Ovary (tissue), 7 donors: ENCODE measurements at regions not wholly inside any gene's neighbourhood (a gene's known extent, or its start where the extent isn't known, plus 50 kb on each side); places are given as distances from the start of the nearest gene placed in this dataset.
"Not testable (repeated sequence)": the region's sequence is repeated elsewhere in the genome, so short reads cannot be mapped to it uniquely, and the experiment has no call there.

Source experiments
- DNase-seq, 5 donors: peaks; one replicate each; pipeline ENCODE4 v3.0.0-alpha.2; 2019 to 2020
- H3K27ac ChIP-seq, 2 donors: fragments of 200-600 bp; one replicate each; pipeline versions ENCODE4 v1.5.1 to v1.8.0; 2019 to 2022
- H3K27me3 ChIP-seq: fragments of 200-600 bp; one replicate; pipeline ENCODE4 v1.8.0; 2022
- H3K36me3 ChIP-seq: fragments of 200-600 bp; sonication (generic); one replicate; pipeline ENCODE4 v1.5.1; 2019
- H3K4me1 ChIP-seq: one replicate; pipeline ENCODE4 v1.8.1; 2013; ENCODE audit warnings: mild to moderate bottlenecking, moderate library complexity; ENCODE audit not compliant: insufficient read depth
- H3K4me3 ChIP-seq: fragments of 200-600 bp; sonication (generic); one replicate; pipeline ENCODE4 v1.5.1; 2017
- H3K9me3 ChIP-seq, 2 donors: fragments of 200-600 bp in 1 of 2; sonication (generic) in 1 of 2; one replicate each; pipeline versions ENCODE4 v1.5.1 to v1.8.1; 2013 to 2019; ENCODE audit warnings: mild to moderate bottlenecking in 1 of 2, moderate library complexity in 1 of 2
- WGBS, 3 donors: extraction: QIAGEN DNeasy Blood & Tissue Kit in 1 of 3; methylation state at CpG; one replicate each; pipeline versions ENCODE4 v1.1.5 to v1.1.7; 2013 to 2017; 5-methylcytosine and 5-hydroxymethylcytosine counted together
- intact Hi-C, 4 donors: fragments of 100-400 bp; cut with DNase I; formaldehyde crosslinking; loops; one replicate each; pipeline versions ENCODE4 v1.11.0 to v1.15.1; 2022 to 2023
- donor health status: DM: no; HTN: no; CAD: no; lungs with moderate emphysema.
- donor health status: DM: no; HTN: no; CAD: no.
- donor health status: Bipolar disorder and iron deficiency.
- donor health status: DM: no; HTN: no; CAD: no.
- donor health status: DM: yes; HTN: yes; CAD: no.

GRCh38 chr2:89208144-89208932 is 516.9 kb downstream of the RPIA start:
- DNase-seq, H3K27me3 ChIP-seq, intact Hi-C loops, H3K36me3 ChIP-seq, H3K9me3 ChIP-seq, H3K4me1 ChIP-seq, H3K4me3 ChIP-seq, H3K27ac ChIP-seq: not testable (repeated sequence)
- 64 to 70% (median 70%) methylated on average over 9 of the region's 9 CpGs for WGBS, 3 donors

- DNase-seq, H3K27me3 ChIP-seq, H3K4me1 ChIP-seq, H3K36me3 ChIP-seq, H3K27ac ChIP-seq, intact Hi-C loops, H3K9me3 ChIP-seq, H3K4me3 ChIP-seq: not testable (repeated sequence)
- WGBS, 3 donors = 3 to 100% (median 4%) methylated on average over 1 to 3 of the region's 3 CpGs
Observed at GRCh38 chr2:89213151-89213550, 521.7 kb downstream of the RPIA start.

DNA sequence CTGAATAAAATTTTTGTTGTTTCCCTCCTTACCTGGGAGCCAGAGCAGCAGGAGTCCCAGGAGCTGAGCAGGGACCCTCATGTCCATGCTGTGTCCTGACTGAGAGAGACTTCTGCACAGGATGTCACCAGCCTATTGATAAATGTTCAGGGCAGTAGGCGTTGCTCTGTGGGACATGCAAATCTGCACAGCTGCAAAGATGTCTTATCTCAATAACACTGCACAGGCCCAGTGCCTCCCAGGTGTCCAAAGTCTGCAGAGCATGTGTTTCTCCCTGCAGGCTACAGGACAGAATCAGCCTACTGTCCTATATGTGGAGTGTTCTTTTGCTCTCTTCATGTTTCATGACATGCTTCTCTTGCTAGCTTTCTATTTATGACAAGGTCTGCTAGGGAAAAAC is 522.3 kb downstream of the RPIA start:
- intact Hi-C loops, H3K36me3 ChIP-seq, H3K4me3 ChIP-seq, H3K4me1 ChIP-seq, H3K9me3 ChIP-seq, H3K27me3 ChIP-seq, DNase-seq, H3K27ac ChIP-seq: not testable (repeated sequence)
- WGBS, 3 donors = 11 to 38% (median 20%) methylated on average over 1 of the region's 1 CpG

DNA sequence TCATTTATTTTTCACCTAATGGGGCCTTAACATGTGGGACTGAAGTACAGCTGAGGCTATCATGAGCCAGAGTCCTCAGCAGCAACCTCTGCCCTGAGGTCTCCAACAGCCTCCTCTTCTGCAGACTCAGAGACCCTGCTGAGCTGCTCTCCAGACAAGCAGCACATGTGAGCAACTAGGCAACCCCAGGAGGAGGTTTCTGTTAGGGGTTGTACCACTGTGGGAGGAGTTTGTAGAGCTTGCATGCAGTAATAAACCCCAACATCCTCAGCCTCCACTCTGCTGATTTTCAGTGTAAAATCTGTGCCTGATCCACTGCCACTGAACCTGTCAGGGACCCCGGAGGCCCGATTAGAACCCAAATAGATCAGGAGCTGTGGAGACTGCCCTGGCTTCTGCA is 530.0 kb downstream of the RPIA start:
- DNase-seq, H3K4me1 ChIP-seq, H3K36me3 ChIP-seq, H3K4me3 ChIP-seq, H3K27ac ChIP-seq, H3K27me3 ChIP-seq, H3K9me3 ChIP-seq, intact Hi-C loops: not testable (repeated sequence)
- WGBS, 3 donors = no CpG with 5 or more reads among the region's 2 CpGs

GRCh38 chr2:89222063-89222732 is 530.7 kb downstream of the RPIA start:
- DNase-seq, H3K4me3 ChIP-seq, intact Hi-C loops, H3K9me3 ChIP-seq, H3K27me3 ChIP-seq, H3K27ac ChIP-seq, H3K4me1 ChIP-seq, H3K36me3 ChIP-seq: not testable (repeated sequence)
- WGBS, 3 donors = 60 to 87% (median 75%) methylated on average over 2 of the region's 2 CpGs

- DNase-seq, intact Hi-C loops, H3K4me1 ChIP-seq, H3K27ac ChIP-seq, H3K27me3 ChIP-seq, H3K9me3 ChIP-seq, H3K36me3 ChIP-seq, H3K4me3 ChIP-seq: not testable (repeated sequence)
- WGBS, 3 donors = 75 to 77% (median 75%) methylated on average over 2 of the region's 2 CpGs
Observed at GRCh38 chr2:89224803-89225202, 533.3 kb downstream of the RPIA start.

GRCh38 chr2:89229979-89230378 is 538.5 kb downstream of the RPIA start:
- H3K27me3 ChIP-seq, H3K36me3 ChIP-seq, H3K4me1 ChIP-seq, DNase-seq, H3K4me3 ChIP-seq, H3K27ac ChIP-seq, H3K9me3 ChIP-seq, intact Hi-C loops: not testable (repeated sequence)
- 90 to 93% (median 92%) methylated on average over 3 to 6 of the region's 6 CpGs for WGBS, 3 donors

DNA sequence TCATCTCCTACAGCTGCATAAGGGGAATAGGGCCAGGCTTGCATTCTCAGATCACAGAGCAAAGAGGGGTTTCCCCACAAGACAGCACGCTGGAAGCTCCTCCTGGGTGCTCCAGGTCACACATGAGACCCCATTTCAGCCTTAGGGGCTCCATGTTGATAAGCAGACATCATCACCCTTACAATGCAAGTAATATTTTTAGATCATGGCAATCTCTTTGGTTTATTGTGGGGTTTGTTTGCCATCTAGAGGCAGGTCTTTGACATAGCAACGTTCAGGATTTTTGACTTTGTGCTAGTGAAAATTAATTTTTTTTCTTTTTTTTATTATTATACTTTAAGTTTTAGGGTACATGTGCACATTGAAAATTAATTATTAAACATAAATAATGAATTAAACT is 539.8 kb downstream of the RPIA start:
- DNase-seq, H3K27ac ChIP-seq, H3K27me3 ChIP-seq, intact Hi-C loops, H3K36me3 ChIP-seq, H3K4me1 ChIP-seq, H3K4me3 ChIP-seq, H3K9me3 ChIP-seq: not testable (repeated sequence)
- WGBS, 3 donors = 0% methylated on average over 1 of the region's 2 CpGs

- WGBS, 3 donors = 53 to 86% (median 65%) methylated on average over 3 of the region's 4 CpGs
- DNase-seq, intact Hi-C loops: not testable (repeated sequence)
Observed at GRCh38 chr2:89233931-89234330, 542.5 kb downstream of the RPIA start.

DNA sequence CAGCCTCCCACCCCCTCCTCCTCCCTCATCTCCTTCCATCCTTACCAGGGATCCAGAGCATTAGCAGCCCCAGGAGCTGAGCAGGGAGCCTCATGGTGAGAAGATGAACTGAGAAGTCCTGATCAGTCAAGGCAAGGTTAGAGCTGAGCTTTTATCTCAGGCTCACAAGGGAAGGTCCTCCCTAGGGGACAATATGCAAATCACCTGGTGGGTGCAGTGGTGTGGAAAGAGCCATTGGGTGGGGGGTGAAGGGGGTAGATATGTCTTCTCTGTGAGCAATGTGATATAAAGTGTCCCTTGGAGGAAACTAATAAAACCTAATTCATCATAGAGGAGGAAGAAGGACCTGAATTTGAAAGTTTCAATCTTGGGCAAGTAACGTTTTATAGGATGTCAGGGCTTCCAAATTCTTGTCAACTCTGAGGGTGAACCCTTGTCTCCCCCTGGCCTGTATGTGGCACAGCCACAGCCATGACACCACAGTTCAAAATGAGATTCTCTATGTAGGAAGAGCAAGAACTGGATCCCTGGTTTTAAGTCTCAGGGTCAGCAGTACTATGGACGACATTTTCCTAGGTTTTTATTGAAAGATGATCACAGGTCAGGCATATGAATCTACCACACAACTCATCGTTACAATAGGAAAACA is 543.5 kb downstream of the RPIA start:
- H3K4me1 ChIP-seq, DNase-seq, H3K9me3 ChIP-seq, H3K27ac ChIP-seq, H3K27me3 ChIP-seq, intact Hi-C loops, H3K4me3 ChIP-seq, H3K36me3 ChIP-seq: not testable (repeated sequence)
- WGBS, 3 donors = 44 to 57% (median 45%) methylated on average over 1 of the region's 3 CpGs

More at GRCh38 chr2:89233931-89234330, 542.5 kb downstream of the RPIA start:
- H3K4me1 ChIP-seq, H3K9me3 ChIP-seq, H3K4me3 ChIP-seq, H3K27me3 ChIP-seq, H3K27ac ChIP-seq, H3K36me3 ChIP-seq: not testable (repeated sequence)

GRCh38 chr2:89236832-89237450 is 545.5 kb downstream of the RPIA start:
- DNase-seq = not testable (repeated sequence)
- no CpG with 5 or more reads among the region's 6 CpGs for WGBS, 3 donors

More at GRCh38 chr2:89236832-89237450, 545.5 kb downstream of the RPIA start:
- H3K4me1 ChIP-seq, H3K27me3 ChIP-seq, H3K36me3 ChIP-seq, H3K27ac ChIP-seq, H3K9me3 ChIP-seq, intact Hi-C loops, H3K4me3 ChIP-seq: not testable (repeated sequence)
